ENCODE measurements at regions not wholly inside any gene's neighbourhood (a gene's known extent, or its start where the extent isn't known, plus 50 kb on each side); places are given as distances from the start of the nearest gene placed in this dataset.

GRCh38 chr7:106196460-106197021, 84.4 kb upstream of the SYPL1 start:
- no peak for DNase-seq (ENCODE audit: low read depth in 2 of 2)

- no peak for DNase-seq (ENCODE audit: low read depth in 2 of 2)
These were observed 81.5 kb upstream of the SYPL1 start for GRCh38 chr7:106193661-106194060.

- no peak for DNase-seq (ENCODE audit: low read depth in 2 of 2)
These were observed 78.6 kb upstream of the SYPL1 start for GRCh38 chr7:106190589-106191330.

DNA sequence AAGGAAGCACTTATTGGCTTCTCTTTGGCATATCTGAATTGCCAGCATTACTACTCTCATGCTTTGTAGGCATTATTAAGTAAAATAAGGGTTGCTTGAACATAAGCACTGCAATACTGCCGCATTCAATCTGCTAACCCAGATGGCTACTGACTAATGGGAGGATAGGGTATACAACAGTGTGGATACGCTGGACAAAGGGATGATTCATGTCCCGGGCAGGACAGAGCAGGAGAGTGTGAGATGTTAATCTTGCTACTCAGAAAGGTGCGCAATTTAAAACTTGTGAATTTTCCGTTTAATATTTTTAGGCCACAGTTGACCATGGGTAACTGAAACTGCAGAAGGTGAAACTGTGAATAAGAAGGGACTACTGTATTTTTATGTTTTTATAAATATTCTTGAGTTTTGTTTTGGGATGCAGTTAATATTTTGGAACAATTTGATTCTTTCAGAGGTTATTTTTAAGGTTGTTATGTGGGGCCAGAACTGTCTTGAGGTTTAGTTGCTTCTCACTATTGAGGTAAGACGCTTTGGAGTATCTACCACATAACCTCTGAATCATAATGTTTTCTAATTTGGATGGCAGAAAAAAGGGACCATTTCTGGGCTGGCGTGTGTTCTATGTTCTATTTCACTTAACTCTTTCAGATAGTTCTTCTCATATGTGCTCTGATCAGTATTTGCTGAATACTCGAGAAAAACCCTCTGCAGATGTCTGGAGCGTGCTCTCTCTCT, 75.7 kb upstream of the SYPL1 start:
- DNase-seq (ENCODE audit: low read depth in 2 of 2) = no peak

DNA sequence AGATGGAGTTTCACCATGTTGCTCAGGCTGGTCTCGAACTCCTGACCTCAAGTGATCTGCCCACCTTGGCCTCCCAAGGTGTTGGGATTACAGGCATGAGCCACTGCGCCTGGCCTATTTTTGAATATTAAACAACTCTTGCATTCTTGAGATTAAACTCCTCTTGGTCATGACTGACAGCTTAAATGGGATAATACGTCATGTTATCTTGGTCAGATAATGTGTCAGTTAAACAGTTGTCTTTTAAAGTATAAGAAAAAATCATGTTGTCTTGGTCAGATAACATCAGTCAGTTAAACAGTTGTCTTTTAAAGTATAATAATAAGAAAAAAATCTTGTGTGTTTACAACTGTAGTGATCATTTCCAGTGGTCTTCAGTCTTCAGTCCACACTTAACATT, 73.6 kb upstream of the SYPL1 start:
- DNase-seq (ENCODE audit: low read depth in 2 of 2) = no peak

- DNase-seq (ENCODE audit: low read depth in 2 of 2) = no peak
These were observed 71.8 kb upstream of the SYPL1 start for GRCh38 chr7:106183952-106184351.

- no peak for DNase-seq (ENCODE audit: low read depth in 2 of 2)
These were observed 70.8 kb upstream of the SYPL1 start for GRCh38 chr7:106182904-106183303.

DNA sequence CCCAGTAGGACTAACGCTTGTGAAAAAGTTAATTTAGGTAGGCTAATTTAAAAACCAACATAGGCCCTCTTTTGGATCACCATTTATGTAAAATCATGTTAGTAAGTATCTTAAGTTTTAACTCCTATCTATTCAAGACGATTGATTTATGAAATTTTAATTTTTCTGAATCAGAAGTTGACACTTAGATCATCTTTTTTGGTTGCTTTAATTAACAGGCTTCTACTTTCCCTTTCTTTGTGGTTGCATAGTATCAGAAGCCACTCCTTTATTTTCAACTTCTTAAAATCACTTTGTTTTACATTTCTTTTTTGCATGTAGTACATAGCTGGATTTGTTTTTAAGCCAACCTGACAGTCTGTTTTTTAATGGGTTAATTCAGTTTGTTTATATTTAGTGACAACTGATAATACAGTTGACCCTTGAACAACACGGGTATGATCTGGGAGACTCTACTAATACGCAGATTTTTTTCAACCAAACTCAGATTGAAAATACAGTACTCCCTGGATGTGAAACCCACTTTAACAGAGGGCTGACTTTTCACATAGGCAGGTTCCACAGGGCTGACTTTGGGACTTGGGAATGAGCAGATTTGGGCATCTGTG, 69.7 kb upstream of the SYPL1 start:
- no peak for DNase-seq (ENCODE audit: low read depth in 2 of 2)

DNA sequence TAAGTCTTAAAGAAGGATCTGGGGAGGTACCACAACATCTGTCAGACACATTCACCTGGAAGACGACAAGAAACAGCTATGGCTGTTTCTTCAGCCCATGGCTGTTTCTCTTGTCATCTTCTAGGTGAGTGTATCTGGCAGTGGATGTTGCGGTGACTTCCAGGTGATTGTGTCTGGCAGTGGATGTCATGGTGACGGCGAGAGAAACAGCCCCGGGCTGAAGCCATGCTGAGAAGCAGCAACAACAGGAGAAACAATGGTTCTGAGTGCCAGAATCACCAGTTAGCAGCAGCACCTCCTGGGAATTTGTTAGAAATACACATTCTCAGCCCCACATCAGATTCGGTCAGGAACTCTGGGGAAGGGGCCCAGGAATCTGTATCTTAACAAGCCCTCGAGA, 68.6 kb upstream of the SYPL1 start:
- DNase-seq (ENCODE audit: low read depth in 2 of 2) = no peak

DNA sequence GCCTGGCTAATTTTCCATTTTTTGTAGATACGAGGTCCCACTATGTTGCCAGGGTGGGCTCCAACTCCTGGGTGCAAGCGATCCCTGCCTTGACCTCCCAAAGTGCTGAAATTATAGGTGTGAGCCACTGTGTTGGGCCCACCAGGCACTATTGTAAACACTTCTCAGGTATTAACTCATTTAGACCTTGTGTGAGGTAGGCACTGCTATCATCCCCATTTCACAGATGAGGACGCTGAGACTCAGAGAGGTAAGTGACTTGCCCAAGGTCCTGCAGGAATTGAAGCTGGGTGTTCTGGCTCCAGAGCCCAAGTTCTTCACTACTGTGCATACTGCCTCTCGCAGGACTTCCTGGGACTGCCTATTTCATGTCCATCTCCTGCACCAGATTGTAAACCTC, 67.1 kb upstream of the SYPL1 start:
- no peak for DNase-seq (ENCODE audit: low read depth in 2 of 2)

DNA sequence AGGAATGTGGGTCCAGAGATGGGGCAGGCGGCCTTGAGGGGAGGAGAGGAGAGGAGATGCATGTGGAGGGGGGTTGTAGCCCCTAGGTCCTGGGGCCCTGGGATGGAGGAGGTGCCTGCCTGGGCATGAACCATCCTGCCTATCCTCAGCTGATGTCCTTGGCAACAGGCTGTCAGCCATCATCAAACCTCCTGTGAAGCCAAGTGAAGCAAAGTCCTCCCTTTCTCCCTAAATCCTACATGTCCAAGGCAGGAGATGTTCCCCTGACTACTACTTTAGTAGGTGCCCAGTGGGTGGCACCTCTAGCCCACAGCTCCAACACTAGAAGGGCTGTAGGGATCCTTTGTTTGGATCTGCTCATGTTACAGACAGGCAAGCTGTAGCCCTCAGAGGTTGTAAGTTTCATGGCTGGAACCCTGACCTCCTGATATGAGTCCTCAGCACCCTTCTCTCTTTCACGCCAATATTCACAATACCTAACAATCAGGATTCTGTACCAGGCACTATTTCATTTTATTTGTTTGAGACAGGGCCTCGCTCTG, 66.6 kb upstream of the SYPL1 start:
- no peak for DNase-seq (ENCODE audit: low read depth in 2 of 2)

- no peak for DNase-seq (ENCODE audit: low read depth in 2 of 2)
These were observed 65.9 kb upstream of the SYPL1 start for GRCh38 chr7:106177738-106178592.

GRCh38 chr7:106177300-106177690, 65.2 kb upstream of the SYPL1 start:
- DNase-seq (ENCODE audit: low read depth in 2 of 2) = no peak

- DNase-seq (ENCODE audit: low read depth in 2 of 2) = peak; percentile 49 to 52
These were observed 64.5 kb upstream of the SYPL1 start for GRCh38 chr7:106176414-106177299.

GRCh38 chr7:106175507-106175906, 63.4 kb upstream of the SYPL1 start:
- DNase-seq (ENCODE audit: low read depth in 2 of 2) = no peak

DNA sequence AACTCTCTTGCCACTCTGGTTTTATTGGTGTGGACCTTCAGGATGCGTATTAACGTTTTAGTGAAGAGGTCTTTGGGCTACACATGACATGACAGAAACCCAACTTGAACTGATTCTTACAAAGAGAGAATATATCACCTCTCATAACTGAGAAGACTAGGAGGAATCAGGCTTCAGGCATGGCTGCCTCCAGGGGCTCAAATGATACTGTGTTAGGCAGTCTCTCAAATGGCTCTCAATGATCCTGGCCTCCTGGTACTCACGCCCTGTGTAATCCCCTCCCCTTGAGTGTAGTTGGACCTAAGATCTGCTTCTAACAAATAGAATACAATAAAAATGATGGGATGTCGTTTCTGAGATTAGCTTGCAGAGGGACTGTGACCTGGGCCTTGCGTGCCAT, 58.5 kb upstream of the SYPL1 start:
- no peak for DNase-seq (ENCODE audit: low read depth in 2 of 2)

DNA sequence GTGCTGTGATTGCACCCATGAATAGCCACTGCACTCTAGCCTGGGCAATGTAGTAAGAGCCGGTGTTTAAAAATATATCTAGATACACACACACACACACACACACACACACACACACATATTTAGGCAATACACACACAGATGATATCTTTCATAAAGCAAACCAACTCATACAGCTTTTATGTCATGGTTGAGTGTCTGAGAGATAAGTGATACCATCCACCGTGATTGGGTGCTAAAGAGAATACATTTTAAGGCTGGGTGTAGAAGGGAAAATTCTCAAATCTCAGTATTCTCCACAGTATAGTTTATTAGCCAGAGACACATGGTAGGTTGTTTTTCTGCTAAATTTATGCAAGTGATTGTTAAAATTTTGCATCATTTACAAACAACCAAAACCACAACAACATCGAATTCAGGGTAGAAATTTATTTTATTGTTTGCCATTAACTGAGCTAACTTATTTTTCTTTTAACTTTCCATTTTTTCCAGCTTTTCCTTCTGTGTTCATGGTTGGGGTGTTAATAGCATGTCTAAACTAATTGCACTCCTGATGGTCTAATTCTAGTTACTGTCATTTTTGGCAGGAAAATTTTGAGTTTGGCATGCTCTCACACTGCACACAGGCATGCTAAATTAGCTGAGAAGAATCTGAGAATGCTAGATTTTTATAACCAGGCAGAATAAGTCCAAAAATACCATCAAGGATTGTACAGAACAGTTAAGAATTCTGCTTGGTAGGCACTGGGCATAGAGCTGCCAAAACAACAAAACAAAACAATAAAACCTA, 57.9 kb upstream of the SYPL1 start:
- no peak for DNase-seq (ENCODE audit: low read depth in 2 of 2)

GRCh38 chr7:106167439-106168136, 55.5 kb upstream of the SYPL1 start:
- DNase-seq (ENCODE audit: low read depth in 2 of 2) = no peak

All from stimulated activated CD8-positive, alpha-beta memory T cell treated with anti-CD3 and anti-CD28 coated beads, Interleukin-15, amount 100 ng/mL, for 48 hours (primary cell).